ENCODE measurements at regions not wholly inside any gene's neighbourhood (a gene's known extent, or its start where the extent isn't known, plus 50 kb on each side); places are given as distances from the start of the nearest gene placed in this dataset.

DNA sequence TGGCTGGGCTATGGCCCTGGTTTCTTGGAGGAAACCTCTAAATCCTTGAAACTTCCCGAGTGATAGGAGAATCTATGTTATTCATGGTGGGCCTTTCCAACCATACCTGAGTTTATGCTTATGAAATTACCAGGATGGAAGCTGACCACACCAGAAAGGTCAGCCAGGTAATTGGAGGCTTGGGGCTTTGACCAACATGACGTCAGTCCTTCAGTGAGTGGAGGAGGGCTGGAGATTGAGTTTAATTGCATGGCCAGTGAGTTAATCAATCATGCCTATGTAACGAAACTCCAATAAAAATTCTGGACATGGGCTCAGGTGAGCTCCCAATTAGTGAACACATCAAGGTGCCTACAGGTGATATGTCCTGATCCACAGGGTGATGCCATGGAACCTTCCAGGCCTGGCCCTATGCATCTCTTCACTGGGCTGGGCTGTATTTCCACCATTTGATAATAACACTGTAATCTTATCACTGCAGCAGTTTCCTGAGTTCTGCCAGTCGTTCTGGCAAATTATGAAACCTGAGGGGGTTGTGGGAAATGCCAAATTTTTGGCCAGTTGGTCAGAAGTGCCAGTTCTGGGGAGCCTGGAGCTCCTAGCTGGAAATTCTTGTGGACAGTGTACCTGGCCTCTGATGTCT lies 106.5 kb downstream of the CDH26 start:
- DNase-seq = no peak

GRCh38 chr20:60065741-60066437 lies 107.7 kb downstream of the CDH26 start:
- no peak for DNase-seq

- DNase-seq = no peak
Measured at GRCh38 chr20:60066438-60066823, 108.2 kb downstream of the CDH26 start.

GRCh38 chr20:60068509-60068908 lies 110.3 kb downstream of the CDH26 start:
- DNase-seq = no peak

GRCh38 chr20:60069656-60070055 lies 111.4 kb downstream of the CDH26 start:
- DNase-seq = no peak

DNA sequence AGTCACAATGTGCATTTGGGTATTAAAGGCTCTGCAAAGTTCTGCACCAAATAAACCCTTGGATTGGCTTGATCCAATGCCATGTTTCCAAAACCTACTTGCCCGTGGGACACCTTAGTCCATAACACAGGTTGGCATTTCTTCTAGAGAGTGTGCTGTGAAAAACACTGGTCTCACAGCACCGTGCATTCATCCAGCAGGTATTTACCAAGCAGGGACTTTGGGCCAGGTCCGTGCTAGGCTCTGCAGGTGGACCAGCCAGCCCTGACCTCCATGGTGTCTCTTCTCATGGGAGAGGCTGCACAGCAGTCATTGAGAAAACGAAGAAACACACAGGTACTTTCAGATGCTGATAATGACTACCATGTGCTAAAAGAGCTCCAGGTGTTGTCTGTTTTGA lies 112.6 kb downstream of the CDH26 start:
- no peak for DNase-seq

- no peak for DNase-seq
Measured at GRCh38 chr20:60071965-60072364, 113.7 kb downstream of the CDH26 start.

DNA sequence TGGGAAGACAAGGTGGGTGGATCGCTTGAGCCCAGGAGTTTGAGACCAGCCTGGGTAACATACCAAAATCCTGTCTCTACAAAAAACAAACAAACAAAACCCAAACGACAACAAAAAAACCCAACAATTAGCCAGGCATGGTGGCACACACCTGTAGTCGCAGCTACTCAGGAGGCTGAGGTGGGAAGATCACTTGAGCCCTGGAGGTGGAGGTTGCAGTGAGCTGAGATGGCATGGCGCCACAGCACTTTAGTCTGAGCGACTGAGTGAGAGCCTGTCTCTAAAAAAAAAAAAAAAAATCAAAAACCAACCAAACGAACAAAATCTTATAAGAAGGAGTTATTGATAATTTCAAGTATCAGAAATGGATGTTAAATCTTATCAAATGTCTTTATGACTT lies 114.9 kb downstream of the CDH26 start:
- DNase-seq = no peak

DNA sequence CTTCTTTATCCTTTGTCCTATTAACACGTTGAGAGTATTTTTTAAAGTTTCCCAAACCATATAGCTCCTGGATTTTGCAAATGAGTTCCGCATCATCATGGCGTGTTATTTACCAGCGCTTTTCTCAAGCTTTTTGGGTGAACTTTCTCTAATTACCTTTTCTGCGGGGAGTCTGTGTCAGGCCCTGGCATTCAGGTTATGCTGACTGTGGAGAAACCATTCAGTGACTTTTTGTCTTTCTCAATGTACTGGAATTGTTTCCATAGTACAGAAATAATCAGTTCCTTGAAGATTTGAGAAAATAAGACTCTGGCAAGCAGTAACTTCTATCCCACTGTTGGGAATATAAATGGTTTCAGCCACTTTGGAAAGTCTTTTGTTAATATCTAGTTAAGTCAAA lies 115.3 kb downstream of the CDH26 start:
- no peak for DNase-seq

- DNase-seq = no peak
Measured at GRCh38 chr20:60074276-60074675, 116.1 kb downstream of the CDH26 start.

DNA sequence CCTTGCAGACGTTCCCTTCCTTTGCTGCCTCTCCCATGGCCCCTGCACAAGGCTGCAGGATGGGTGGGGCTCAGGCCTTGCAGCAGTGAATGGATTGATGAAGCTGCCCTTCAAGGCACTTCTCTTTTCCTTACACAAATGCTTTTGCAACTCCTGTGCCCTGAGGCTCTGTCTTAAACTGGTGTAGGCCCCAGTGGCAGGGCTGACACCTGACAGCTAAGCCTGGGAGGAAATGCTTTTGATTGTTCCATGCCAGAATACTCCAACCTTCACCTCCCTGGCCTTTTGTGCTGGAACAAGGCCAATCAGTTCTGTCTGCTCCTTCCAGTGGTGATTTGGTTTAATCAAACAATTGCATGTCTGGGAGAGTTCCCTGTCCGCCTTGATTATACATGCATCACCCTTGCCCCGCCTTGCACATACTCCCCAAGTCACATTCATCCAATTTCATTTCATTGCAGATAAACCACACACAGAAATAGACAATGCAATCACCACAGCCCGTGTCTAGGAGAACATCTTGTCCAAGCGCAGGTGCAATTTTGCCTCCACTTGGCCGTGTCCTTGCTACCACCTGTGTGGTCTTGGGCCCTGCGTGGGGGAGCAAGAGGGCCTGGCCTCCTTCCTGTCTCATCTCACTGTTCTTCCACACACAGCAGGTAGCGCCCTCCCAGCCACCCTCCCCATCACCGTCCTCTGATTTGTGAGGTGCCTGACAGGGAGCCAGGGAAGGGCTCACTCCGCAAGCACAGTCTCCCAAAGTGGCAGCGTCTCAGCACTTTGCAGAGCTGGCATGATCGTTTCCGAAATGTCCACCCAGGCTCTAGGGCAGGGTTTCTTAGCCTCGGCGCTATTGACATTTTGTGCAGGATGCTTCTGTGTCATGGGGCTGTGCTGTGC lies 120.4 kb downstream of the CDH26 start:
- no peak for DNase-seq

DNA sequence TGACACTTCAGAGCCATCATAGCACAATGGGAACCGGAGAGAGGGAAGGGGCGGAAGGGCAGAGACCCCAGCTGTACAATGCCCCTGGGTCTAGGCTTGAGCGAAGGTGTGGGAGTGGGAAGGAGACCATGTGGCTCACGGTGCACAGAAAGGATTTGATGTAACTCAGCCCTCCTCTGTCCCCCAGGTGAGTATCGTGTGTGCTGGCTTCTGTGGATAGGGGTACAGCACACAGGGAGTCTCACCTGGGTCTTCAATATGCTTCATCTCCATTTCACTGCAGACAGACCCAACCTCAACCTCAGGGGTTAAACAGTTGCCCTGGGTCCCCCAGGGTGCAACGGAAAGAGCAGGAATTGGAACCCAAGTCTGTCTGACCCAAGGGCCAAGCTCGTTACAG lies 122.2 kb downstream of the CDH26 start:
- DNase-seq = no peak

GRCh38 chr20:60085551-60086132 lies 127.4 kb downstream of the CDH26 start:
- DNase-seq = no peak

GRCh38 chr20:60086821-60087562 lies 128.8 kb downstream of the CDH26 start:
- DNase-seq = no peak

- DNase-seq = no peak
Measured at GRCh38 chr20:60087563-60088105, 129.4 kb downstream of the CDH26 start.

GRCh38 chr20:60088236-60088635 lies 130.0 kb downstream of the CDH26 start:
- DNase-seq = no peak

- DNase-seq = no peak
Measured at GRCh38 chr20:60090631-60091030, 132.4 kb downstream of the CDH26 start.

GRCh38 chr20:60091305-60091704 lies 133.1 kb downstream of the CDH26 start:
- DNase-seq = no peak

DNA sequence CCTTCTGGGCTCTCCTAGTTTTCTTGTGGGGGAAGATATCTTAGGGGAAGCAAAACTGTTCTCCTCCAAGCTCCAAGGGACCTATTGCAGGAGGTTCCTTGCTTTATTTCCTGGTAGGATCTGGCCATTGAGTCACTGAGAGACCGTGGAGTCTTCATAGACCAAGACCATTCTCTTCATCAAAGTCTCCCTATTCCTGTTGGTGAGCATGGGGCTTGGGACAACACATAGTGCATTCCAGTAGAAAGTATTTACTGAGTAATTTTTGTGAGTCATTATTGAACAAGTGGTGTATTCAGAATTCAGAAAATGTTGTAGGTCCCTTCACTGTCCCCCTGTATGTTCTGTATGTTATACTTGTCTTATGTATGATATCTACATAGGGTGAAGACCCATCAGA lies 133.6 kb downstream of the CDH26 start:
- DNase-seq = no peak

DNA sequence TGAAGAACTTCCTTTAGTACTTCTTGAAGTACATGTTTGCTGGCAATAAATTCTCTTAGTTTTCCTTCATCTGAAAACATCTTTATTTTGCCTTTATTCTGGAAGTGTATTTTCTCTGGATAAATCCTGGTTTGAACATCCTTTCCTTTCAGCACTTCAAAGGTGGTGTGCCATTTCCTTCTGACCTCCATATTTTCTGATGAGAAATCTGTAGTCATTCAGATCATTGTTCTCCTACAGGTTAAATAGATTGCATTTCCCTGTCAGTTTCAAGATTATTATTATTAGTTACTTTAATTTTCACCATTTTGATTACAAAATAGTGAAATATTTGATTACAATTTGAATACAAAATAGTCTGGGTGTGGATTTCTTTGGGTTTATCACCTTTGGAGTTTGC lies 134.5 kb downstream of the CDH26 start:
- DNase-seq = no peak

DNA sequence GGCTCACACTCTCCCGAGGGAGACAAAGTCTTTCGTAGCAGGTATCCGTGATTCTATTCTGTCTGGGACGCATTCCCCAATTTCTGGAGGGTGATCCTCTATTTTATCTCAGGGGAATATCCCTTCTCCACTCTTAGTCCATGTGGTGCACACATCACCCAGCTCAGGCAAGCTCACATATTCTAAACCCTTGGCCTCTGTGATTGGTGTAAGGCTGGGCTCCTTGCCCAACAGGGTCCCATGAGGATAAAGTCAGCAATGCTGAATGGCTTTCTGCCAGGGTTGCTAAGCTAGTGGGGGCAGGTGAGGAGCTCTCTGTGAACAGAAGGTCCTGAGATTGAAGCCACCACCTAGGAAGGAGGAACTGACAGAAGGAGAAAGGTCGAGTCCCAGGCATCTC lies 137.2 kb downstream of the CDH26 start:
- DNase-seq = no peak

- no peak for DNase-seq
Measured at GRCh38 chr20:60096166-60096565, 137.9 kb downstream of the CDH26 start.

DNA sequence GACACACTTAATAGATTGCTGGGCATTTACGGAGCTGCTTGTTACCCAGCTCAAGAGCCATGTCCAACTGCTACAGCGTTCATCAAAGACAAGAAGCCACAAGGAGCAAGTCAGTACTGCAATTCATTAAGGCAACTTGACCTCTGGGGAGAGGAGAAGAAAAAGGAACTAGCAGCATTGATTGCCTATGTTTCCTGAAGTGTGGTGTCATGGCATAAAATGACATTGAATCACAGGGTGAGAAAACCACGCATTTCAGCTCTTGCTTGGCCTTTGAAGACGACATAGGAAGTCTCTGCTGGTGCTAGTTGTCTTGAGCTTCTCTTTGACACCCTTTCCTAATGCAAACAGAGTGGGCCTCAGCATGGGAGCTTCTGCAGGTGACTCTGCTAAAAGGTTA lies 139.1 kb downstream of the CDH26 start:
- peak; percentile 29 for DNase-seq
